Islet precursor cell (in vitro differentiated cells): ENCODE measurements at regions not wholly inside any gene's neighbourhood (a gene's known extent, or its start where the extent isn't known, plus 50 kb on each side); places are given as distances from the start of the nearest gene placed in this dataset.
"Not testable (repeated sequence)": the region's sequence is repeated elsewhere in the genome, so short reads cannot be mapped to it uniquely, and the experiment has no call there.

ENCODE experiments used
- DNase-seq: peaks from one replicate; pipeline ENCODE4 v3.0.0-alpha.2; 2018

DNA sequence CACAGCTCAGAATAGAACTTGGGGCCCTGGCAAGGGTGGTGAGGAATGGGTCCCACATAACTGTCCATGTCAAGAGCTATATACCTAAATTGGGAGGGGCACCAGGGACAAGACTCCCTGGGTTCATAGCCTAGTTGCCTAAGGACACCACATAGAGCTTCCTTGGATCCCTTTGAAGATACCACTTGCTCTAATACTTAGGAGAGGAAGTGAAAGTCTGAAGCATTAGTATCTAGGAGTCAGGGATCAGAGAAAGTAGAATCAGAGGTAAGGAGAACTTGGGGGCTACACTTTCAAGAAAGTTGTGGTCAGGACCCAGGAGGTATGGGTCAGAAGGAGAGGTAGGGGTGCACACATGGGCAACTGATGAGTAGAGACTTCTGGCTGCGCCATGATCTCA lies 318.2 kb upstream of the SLC39A10 start:
- DNase-seq: no peak

DNA sequence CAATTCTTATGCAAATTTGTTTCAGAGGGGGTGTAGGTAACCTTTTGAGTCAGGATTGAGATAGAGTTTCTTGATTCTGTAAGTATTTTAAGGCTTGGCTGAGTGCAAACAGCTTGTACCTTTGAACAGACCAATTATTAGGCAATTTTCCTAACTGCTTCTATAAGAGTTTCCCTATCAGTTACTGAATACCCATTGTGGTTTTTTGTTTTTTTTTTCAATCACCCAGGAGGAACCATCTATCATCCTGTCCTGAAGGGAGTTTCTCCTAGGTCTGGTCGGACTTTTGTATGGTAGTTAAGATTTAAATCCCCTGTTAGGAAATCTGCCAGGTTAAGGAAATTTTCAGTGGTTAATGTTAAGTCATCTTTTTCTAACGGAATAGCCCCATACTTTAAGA lies 319.4 kb upstream of the SLC39A10 start:
- DNase-seq: no peak

GRCh38 chr2:195333869-195334268 lies 323.2 kb upstream of the SLC39A10 start:
- no peak for DNase-seq

- DNase-seq: no peak
These were observed 325.1 kb upstream of the SLC39A10 start for GRCh38 chr2:195331966-195332365.

DNA sequence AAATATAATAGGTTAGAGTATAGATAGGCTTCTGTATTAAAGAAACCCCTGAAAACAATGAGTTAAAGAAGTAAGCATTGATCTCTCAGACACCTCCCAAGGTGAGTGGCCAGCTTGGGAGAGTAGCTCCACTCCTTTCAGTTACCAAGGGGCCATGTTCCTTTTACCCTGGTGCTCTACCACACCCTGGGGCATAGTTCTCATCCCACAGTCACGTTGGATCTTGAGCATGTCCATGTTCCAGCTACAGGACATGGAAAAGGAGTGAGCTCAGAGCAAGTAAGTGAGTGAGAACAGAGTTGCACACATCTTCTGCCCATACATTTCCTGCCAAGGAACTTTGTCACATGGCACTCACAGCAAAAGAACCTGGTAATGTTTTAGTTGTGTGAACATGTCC lies 325.9 kb upstream of the SLC39A10 start:
- no peak for DNase-seq

DNA sequence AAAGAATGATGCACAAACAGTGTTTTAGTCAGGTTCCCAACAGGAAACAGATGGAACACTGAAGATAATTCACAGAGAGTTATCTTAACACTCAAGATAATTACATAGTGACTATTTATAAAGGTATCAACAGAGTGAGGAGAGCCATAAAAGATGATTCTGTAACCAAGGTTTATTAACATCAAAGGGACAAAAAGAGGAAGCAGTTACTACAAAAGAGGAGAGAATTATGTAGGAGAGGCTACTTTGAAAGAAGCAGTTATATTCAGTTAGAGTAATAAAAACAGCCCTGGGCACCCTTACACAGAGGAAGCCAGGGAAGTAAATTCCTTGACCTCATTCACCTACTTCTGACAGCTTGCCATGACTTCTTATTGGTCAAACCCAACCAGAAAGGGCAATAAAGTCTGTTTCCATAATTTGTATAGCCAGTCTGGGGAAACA lies 326.5 kb upstream of the SLC39A10 start:
- DNase-seq: no peak

- DNase-seq: not testable (repeated sequence)
These were observed 327.2 kb upstream of the SLC39A10 start for GRCh38 chr2:195329784-195330183.

DNA sequence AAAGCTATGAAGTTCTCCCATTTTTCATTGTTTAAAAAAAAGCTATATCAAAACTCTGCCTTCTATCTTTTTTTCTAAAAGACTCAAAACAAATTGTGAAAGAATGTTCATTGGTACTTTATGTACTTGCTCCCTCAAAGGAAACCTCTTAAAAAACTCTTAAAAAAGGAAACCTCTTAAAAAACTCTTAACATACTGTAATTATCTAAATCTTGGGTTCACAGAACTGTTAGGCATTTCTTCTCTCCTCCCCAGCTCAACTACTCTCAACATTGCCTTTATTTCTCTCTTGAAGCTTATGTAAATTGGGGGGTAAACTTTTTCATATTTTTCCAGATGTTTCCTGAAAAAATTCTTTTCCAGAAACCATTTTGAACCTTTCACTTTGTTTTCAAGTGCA lies 330.5 kb upstream of the SLC39A10 start:
- DNase-seq: no peak

DNA sequence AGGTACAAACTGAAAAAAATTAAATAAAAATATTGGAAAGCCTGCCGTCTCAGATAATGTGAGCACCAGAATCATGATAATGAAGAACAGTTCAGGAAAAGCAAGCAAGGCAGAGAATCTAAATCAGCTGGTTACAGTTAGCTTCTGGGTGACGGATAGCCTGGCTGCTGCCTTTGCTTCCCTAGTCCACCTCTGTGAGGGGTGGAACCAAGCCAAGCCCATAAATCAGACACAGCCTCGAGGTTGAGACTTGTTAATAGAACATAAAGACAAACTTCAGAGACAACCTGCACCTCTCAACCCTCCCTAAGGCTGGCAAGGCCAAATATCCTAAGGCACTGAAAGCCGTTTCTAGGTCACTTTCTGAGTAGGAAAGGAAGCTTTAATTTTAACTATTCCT lies 334.7 kb upstream of the SLC39A10 start:
- DNase-seq: peak; percentile 75

GRCh38 chr2:195320413-195320973 lies 336.5 kb upstream of the SLC39A10 start:
- DNase-seq: no peak

GRCh38 chr2:195319548-195320412 lies 337.2 kb upstream of the SLC39A10 start:
- no peak for DNase-seq

DNA sequence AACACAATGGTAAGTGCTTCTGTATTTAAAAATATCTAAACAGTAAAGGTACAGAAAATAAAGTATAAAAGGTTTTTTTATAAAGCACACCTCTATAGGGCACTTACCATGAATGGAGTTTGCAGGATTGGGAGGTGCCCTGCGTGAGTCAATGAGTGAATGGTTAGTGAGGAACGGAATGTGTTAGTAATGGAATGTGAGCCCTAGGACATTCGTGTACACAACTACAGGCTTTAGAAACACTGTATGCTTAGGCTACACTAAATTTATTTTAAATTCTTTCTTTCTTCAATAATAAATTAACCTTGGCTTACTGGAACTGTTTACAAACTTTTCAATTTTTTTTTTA lies 337.9 kb upstream of the SLC39A10 start:
- peak; percentile 63 for DNase-seq

DNA sequence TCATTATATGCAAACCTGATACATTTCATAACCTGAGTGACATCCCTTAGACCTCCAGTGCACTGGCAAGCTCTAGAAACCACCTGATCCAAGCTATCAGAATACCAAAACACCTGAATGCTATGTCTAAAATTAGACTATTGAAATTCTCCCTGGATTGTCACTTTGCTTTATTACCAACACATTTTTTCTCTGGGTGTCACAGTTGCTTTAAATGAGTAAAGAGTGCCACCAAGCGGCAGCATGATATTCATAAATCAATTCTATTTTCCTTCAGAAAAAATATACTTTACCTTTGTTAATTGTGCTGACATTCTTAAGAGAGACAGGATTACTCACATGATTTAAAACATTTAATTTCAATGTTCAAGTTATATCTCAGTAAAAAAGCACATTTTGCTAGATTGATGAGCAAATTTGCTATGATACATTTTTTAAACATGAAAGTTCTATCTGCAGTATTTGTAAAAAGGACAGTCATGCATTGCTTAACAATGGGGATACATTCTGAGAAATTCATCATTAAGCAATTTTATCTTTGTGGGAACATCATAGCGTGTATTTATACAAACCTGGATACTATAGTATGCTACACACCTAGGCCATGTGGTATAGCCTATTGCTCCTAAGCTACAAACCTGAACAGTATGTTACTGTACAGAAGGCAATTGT lies 338.4 kb upstream of the SLC39A10 start:
- DNase-seq: no peak

GRCh38 chr2:195317550-195317949 lies 339.5 kb upstream of the SLC39A10 start:
- DNase-seq: no peak

DNA sequence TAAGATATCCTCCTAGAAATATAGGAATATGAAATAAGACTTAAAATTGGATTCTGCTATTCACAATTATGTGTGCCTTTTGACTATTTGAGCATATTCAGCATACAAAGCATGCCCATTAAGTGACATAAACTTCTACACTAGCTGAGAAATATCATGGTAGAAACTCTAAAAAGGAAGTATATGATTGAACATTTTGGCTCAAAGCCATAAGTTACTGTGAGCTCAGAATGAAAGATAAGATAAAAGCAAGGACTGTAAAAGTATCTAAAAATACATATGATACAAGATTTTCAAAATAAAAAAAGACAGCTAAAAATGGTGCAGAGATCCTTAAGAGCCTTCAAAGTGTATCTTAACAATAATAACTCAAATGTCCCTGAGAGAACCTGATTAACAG lies 340.5 kb upstream of the SLC39A10 start:
- no peak for DNase-seq

DNA sequence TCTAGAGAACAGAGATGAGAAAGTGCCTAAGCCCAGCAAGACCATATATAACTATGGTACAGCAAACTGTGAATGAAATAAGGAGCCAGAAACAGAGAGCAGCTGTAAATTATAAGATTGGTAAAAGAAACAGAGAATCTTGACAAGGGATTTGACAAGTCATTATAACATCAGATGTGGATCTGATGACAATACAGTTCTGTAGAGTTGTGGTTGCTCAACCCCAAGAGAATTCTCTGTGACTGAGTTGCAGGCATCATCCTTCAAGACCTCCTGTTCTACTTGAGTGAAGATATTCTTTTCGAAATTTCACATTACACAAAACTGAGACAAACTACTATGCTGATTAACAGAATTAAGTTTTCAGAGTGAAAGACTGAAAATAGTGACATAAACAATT lies 343.1 kb upstream of the SLC39A10 start:
- no peak for DNase-seq

- no peak for DNase-seq
These were observed 344.4 kb upstream of the SLC39A10 start for GRCh38 chr2:195312662-195313061.

GRCh38 chr2:195308163-195308562 lies 348.9 kb upstream of the SLC39A10 start:
- DNase-seq: no peak

GRCh38 chr2:195307751-195308150 lies 349.3 kb upstream of the SLC39A10 start:
- DNase-seq: peak; percentile 65

DNA sequence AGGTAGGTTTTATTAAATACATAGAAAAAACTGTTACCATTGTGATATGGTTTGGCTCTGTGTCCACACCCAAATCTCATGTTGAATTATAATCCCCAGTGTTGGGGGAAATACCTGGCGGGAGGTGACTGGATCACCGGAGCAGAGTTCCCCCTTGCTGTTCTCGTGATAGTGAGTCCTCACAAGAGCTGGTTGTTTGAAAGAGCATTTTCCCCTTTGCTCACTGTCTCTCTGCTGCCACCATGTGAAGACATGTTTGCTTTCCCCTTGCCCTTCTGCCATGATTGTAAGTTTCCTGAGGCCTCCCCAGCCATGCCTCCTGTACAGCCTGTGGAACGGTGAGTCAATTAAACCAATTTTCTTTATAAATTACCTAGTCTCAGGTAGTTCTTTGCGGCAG lies 352.7 kb upstream of the SLC39A10 start:
- DNase-seq: peak; percentile 58

DNA sequence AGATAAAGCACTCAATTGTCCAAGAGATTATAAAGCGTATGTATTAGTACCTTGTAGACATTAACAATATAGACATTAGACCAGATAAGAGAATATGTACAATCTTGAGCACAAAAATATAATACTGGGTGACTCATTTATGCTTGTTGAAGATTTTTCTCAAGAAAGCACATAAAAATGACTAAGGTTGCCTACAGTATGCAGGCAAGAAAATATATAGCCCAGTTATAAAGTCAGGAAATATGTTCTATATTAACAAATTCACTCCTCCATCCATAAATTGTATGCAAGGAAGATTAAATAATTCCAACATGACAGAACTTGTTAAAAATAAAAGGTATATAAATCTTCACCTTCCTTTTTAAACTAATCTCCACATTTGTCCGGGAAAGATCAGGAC lies 356.4 kb upstream of the SLC39A10 start:
- DNase-seq: no peak

DNA sequence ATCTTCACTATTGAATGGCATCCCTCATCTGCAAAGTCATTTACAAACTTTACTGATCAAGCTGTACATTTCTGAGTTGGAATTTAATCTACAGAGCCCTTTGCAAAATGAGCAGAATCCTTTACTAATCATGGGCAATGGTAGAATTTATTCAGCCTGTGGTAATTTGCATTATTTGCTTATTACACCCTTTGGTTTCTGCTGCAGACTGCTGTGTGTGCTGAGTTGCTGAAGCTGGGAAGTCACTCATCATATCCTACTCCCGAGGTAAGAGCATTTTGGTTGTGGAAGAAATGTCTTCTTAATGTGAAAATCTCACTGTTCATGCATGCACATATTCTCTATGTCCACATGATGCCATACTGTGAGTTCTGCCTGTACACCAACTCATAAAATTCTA lies 357.4 kb upstream of the SLC39A10 start:
- no peak for DNase-seq

- no peak for DNase-seq
These were observed 360.5 kb upstream of the SLC39A10 start for GRCh38 chr2:195296490-195296889.

DNA sequence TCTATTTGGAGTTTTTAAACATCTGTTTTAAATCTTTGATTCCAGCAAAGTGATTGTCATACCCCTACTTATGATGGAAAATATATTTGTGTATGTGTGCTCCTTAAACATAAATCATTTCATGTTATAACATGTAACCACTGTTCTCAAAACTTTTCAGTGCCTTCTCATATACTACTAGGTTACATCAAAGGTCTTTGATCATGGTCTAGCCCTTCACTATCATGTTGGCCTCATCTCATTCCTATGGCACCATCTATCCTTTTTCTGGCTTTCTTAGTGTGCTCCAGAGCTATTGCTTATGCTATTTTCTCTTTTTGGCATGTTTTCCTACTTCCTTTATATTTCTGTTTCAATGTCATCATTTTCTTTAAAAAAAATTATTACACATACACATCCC lies 367.9 kb upstream of the SLC39A10 start:
- DNase-seq: no peak
